Transverse colon (tissue), 3 donors: ENCODE measurements at regions not wholly inside any gene's neighbourhood (a gene's known extent, or its start where the extent isn't known, plus 50 kb on each side); places are given as distances from the start of the nearest gene placed in this dataset.

Experiments used
- POLR2A ChIP-seq: fragments of 450-650 bp; IDR thresholded peaks from one replicate; pipeline ENCODE4 v1.6.1; 2016; ENCODE audit warnings: antibody characterized with exemption, mild to moderate bottlenecking, moderate library complexity
- TF ChIP-seq, protein P1 (sequence below), 5 experiments: fragments of 200-600 bp in 3 of 5; fragments of 450-650 bp in 2 of 5; sonication (generic) in 3 of 5; IDR thresholded peaks; 1 replicate in 2 of 5; 2 replicates in 3 of 5; pipeline ENCODE4 v1.5.1; 2016 to 2017; ENCODE audit warnings: antibody characterized with exemption in 5 of 5, inconsistent platforms in 3 of 5, mild to moderate bottlenecking in 2 of 5, moderate library complexity in 1 of 5

DNA sequence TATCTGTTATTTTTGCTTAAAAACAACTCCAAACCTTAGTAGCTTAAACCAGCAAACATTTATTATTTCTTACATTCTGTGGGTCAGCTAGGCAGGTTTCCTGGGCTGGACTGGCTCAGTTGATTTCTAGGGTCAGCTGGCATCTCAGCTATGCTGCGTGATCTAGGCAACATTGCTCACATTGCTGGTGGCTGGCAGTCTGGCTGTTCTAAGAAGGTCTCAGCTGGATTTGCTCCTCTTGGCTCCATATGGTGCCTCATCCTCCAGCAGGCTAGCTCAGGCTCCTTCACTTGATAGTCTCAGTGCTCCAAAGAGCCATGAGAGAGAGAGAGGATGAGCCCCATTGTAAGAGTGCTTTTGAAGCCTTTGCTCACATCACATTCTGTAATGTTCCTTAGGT, 470.6 kb upstream of the CDH5 start:
- TF ChIP-seq, protein P1, sequence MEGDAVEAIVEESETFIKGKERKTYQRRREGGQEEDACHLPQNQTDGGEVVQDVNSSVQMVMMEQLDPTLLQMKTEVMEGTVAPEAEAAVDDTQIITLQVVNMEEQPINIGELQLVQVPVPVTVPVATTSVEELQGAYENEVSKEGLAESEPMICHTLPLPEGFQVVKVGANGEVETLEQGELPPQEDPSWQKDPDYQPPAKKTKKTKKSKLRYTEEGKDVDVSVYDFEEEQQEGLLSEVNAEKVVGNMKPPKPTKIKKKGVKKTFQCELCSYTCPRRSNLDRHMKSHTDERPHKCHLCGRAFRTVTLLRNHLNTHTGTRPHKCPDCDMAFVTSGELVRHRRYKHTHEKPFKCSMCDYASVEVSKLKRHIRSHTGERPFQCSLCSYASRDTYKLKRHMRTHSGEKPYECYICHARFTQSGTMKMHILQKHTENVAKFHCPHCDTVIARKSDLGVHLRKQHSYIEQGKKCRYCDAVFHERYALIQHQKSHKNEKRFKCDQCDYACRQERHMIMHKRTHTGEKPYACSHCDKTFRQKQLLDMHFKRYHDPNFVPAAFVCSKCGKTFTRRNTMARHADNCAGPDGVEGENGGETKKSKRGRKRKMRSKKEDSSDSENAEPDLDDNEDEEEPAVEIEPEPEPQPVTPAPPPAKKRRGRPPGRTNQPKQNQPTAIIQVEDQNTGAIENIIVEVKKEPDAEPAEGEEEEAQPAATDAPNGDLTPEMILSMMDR (IDR thresholded peaks at IDR 0.05): no peak
- TF ChIP-seq POLR2A: no peak
